ENCODE measurements at regions not wholly inside any gene's neighbourhood (a gene's known extent, or its start where the extent isn't known, plus 50 kb on each side); places are given as distances from the start of the nearest gene placed in this dataset.

DNA sequence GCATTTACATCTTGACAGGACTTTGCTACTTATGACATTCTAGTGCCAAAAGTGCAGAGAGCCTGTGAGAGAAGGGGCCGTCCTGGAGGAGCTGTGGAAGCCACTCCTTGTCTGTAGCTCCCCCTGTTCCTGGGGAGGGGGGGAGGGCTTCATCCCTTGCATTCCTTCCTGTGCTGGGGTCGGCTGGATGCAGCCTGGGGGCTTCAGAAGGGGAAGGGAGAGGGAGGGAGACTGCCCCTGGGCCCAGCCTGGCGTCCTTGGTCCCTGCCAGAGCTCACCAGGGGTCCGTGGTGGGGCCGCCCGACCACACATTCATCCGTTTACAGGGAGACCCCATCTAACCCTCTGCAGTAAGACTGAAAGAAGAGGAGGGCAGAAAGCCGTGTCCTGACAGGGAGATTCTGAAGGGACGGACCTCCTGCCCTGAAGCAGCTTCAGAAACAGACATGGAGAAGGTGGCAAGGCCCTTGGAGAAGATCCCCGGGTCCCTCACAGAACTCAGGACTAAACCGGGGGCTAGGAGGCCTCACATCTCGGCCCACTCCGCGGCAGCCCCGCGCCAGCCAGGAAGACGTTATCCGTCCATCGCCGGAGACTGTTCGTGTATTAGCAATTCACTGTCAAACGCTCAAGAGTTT lies 258.3 kb upstream of the SALL3 start:
- no peak for TF ChIP-seq SMC3 (conservative IDR thresholded peaks at IDR 0.05; ENCODE audit: poor library complexity)
- TF ChIP-seq REST (IDR thresholded peaks at IDR 0.05; ENCODE audit: borderline replicate concordance): no peak
- no peak for TF ChIP-seq EZH2 (IDR thresholded peaks at IDR 0.05; ENCODE audit: borderline replicate concordance, insufficient read depth, low read length, poor library complexity, severe bottlenecking)
- no peak for TF ChIP-seq RAD21 (conservative IDR thresholded peaks at IDR 0.05)
- TF ChIP-seq CTCF (IDR thresholded peaks at IDR 0.05; ENCODE audit: poor library complexity, severe bottlenecking): no peak
- no peak for TF ChIP-seq EP300 (conservative IDR thresholded peaks at IDR 0.05; ENCODE audit: poor library complexity, severe bottlenecking)
- TF ChIP-seq POLR2AphosphoS5 (IDR thresholded peaks at IDR 0.05): no peak
- TF ChIP-seq TAF1 (IDR thresholded peaks at IDR 0.05; ENCODE audit: low read depth): no peak
- no peak for TF ChIP-seq MXI1 (conservative IDR thresholded peaks at IDR 0.05; ENCODE audit: poor library complexity, severe bottlenecking)
- no peak overlapping the region for H3K27ac ChIP-seq (ENCODE audit: low read length)
- H3K9me2 ChIP-seq (ENCODE audit: insufficient read depth, low read length): no peaks in the 10 kb centered on the region
- no peaks in the 10 kb centered on the region for H3K27me3 ChIP-seq (ENCODE audit: insufficient read depth, low read depth, low read length)
- H2AFZ ChIP-seq (ENCODE audit: low read depth, low read length): no peak overlapping the region
- no peaks in the 10 kb centered on the region for H3K79me2 ChIP-seq (replicated peaks; ENCODE audit: insufficient read depth, low read length)
- no peaks in the 10 kb centered on the region for H3F3A ChIP-seq (ENCODE audit: insufficient read depth, low read length, poor library complexity, severe bottlenecking)
- no peaks in the 10 kb centered on the region for H4K20me1 ChIP-seq (ENCODE audit: insufficient read depth)
- H3K4me3 ChIP-seq (ENCODE audit: low read length): no peak overlapping the region
- H3K9ac ChIP-seq (ENCODE audit: low read length): no peak overlapping the region
- H3K4me2 ChIP-seq (ENCODE audit: low read length): no peak overlapping the region
- no peaks in the 10 kb centered on the region for H3K36me3 ChIP-seq (ENCODE audit: insufficient read depth, low read length)
- H3K9me3 ChIP-seq (ENCODE audit: low read length): no peaks in the 10 kb centered on the region

DNA sequence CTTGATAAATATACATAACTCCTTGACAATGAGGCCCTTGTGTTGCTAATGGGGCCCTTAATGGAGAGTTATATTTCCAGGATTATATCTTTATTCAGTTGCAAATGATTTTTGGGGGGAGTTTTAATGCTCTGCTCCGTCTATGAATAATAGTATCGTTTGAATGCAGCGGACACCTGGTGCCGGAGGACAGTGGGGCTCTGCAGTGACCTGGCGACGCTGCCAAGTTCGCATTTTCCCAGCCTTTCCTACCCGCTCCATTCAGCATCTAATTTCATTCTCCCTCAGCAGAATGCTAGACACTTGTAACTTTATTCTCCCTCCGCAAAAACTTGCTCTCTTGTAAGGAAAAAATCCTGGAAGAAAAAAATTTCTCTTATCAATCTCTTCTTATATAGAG lies 257.6 kb upstream of the SALL3 start:
- Histone ChIP-seq H3K79me2 (replicated peaks; ENCODE audit: insufficient read depth, low read length) (no peaks in the 10 kb centered on the region), H3K4me2 (ENCODE audit: low read length) (no peak overlapping the region), H3K9me2 (ENCODE audit: insufficient read depth, low read length) (no peaks in the 10 kb centered on the region), H2AFZ (ENCODE audit: low read depth, low read length) (no peak overlapping the region), H3K36me3 (ENCODE audit: insufficient read depth, low read length) (no peaks in the 10 kb centered on the region), H3F3A (ENCODE audit: insufficient read depth, low read length, poor library complexity, severe bottlenecking) (no peaks in the 10 kb centered on the region), H4K20me1 (ENCODE audit: insufficient read depth) (no peaks in the 10 kb centered on the region), H3K9ac (ENCODE audit: low read length) (no peak overlapping the region), H3K27me3 (ENCODE audit: insufficient read depth, low read depth, low read length) (no peaks in the 10 kb centered on the region), H3K27ac (ENCODE audit: low read length) (no peak overlapping the region), H3K9me3 (ENCODE audit: low read length) (no peaks in the 10 kb centered on the region), H3K4me3 (ENCODE audit: low read length) (no peak overlapping the region)
- no peak for TF ChIP-seq MXI1 (conservative IDR thresholded peaks at IDR 0.05; ENCODE audit: poor library complexity, severe bottlenecking)
- TF ChIP-seq POLR2AphosphoS5 (IDR thresholded peaks at IDR 0.05): no peak
- no peak for TF ChIP-seq SMC3 (conservative IDR thresholded peaks at IDR 0.05; ENCODE audit: poor library complexity)
- TF ChIP-seq RAD21 (conservative IDR thresholded peaks at IDR 0.05): no peak
- no peak for TF ChIP-seq TAF1 (IDR thresholded peaks at IDR 0.05; ENCODE audit: low read depth)
- TF ChIP-seq REST (IDR thresholded peaks at IDR 0.05; ENCODE audit: borderline replicate concordance): no peak
- no peak for TF ChIP-seq EP300 (conservative IDR thresholded peaks at IDR 0.05; ENCODE audit: poor library complexity, severe bottlenecking)
- TF ChIP-seq CTCF (IDR thresholded peaks at IDR 0.05; ENCODE audit: poor library complexity, severe bottlenecking): no peak
- TF ChIP-seq EZH2 (IDR thresholded peaks at IDR 0.05; ENCODE audit: borderline replicate concordance, insufficient read depth, low read length, poor library complexity, severe bottlenecking): no peak
